RWPE1 (cell line): ENCODE measurements at regions not wholly inside any gene's neighbourhood (a gene's known extent, or its start where the extent isn't known, plus 50 kb on each side); places are given as distances from the start of the nearest gene placed in this dataset.
"Not testable (repeated sequence)": the region's sequence is repeated elsewhere in the genome, so short reads cannot be mapped to it uniquely, and the experiment has no call there.

ENCODE experiments used
- CTCF ChIA-PET: fragments of 350-600 bp; sonication (Branson Sonifier 250); formaldehyde crosslinking; extraction: SDS; loops from one replicate; lab custom pipeline; 2021; lab: Yijun Ruan, JAX
- POLR2A ChIA-PET: fragments of 400-600 bp; formaldehyde crosslinking; extraction: SDS; loops from one replicate; lab custom pipeline; 2020; ENCODE audit warnings: antibody characterized with exemption; ENCODE audit not compliant: low non-redundant PET; lab: Yijun Ruan, JAX
- DNase-seq: peaks from one replicate; pipeline ENCODE4 v3.0.0; 2012; ENCODE audit warnings: low spot score
- H3K27ac ChIP-seq: fragments of 450-650 bp; 2 replicates; pipeline ENCODE4 v1.5.1; 2017
- CTCF ChIP-seq: fragments of 450-650 bp; conservative IDR thresholded peaks from 2 replicates; pipeline ENCODE4 v1.5.1; 2017; ENCODE audit warnings: low read depth, mild to moderate bottlenecking

- ChIA-PET CTCF (no interaction called here), POLR2A (no interaction called here)
- H3K27ac ChIP-seq: no peak overlapping the region
- no peak for TF ChIP-seq CTCF
- DNase-seq: no peak
Observed at GRCh38 chr3:6448011-6448410, 412.9 kb upstream of the GRM7 start.

GRCh38 chr3:6449099-6449498 lies 411.8 kb upstream of the GRM7 start:
- ChIA-PET POLR2A (no interaction called here), CTCF (no interaction called here)
- DNase-seq: no peak
- no peak for TF ChIP-seq CTCF
- no peak overlapping the region for H3K27ac ChIP-seq

GRCh38 chr3:6452974-6453373 lies 407.9 kb upstream of the GRM7 start:
- no peak for DNase-seq
- ChIA-PET POLR2A (no interaction called here), CTCF (no interaction called here)
- no peak overlapping the region for H3K27ac ChIP-seq
- no peak for TF ChIP-seq CTCF

GRCh38 chr3:6455031-6455430 lies 405.9 kb upstream of the GRM7 start:
- no peak overlapping the region for H3K27ac ChIP-seq
- no peak for TF ChIP-seq CTCF
- no peak for DNase-seq
- ChIA-PET CTCF (interaction anchor here (0.6 kb wide), 1 partner anchor 447 kb away, joined by 4 read pairs; no protein-coding TSS in a partner anchor), POLR2A (no interaction called here)

- TF ChIP-seq CTCF: no peak
- H3K27ac ChIP-seq: no peak overlapping the region
- no peak for DNase-seq
- POLR2A ChIA-PET: no interaction called here
- CTCF ChIA-PET: no interaction called here
Observed at GRCh38 chr3:6467186-6467585, 393.7 kb upstream of the GRM7 start.

- no peak overlapping the region for H3K27ac ChIP-seq
- CTCF ChIA-PET: no interaction called here
- POLR2A ChIA-PET: no interaction called here
- TF ChIP-seq CTCF: no peak
- DNase-seq: no peak
Observed at GRCh38 chr3:6468589-6468988, 392.3 kb upstream of the GRM7 start.

- POLR2A ChIA-PET: no interaction called here
- H3K27ac ChIP-seq: no peak overlapping the region
- DNase-seq: no peak
- TF ChIP-seq CTCF: no peak
- CTCF ChIA-PET: no interaction called here
Observed at GRCh38 chr3:6471744-6472143, 389.2 kb upstream of the GRM7 start.

- DNase-seq, POLR2A ChIA-PET: not testable (repeated sequence)
Observed at GRCh38 chr3:6490487-6491327, 370.2 kb upstream of the GRM7 start.

More at GRCh38 chr3:6490487-6491327, 370.2 kb upstream of the GRM7 start:
- CTCF ChIA-PET, H3K27ac ChIP-seq: not testable (repeated sequence)
